ENCODE measurements at regions not wholly inside any gene's neighbourhood (a gene's known extent, or its start where the extent isn't known, plus 50 kb on each side); places are given as distances from the start of the nearest gene placed in this dataset.

GRCh38 chr1:5713101-5714010 is 278.9 kb downstream of the NPHP4 start (continued):
- TF ChIP-seq, protein P1, sequence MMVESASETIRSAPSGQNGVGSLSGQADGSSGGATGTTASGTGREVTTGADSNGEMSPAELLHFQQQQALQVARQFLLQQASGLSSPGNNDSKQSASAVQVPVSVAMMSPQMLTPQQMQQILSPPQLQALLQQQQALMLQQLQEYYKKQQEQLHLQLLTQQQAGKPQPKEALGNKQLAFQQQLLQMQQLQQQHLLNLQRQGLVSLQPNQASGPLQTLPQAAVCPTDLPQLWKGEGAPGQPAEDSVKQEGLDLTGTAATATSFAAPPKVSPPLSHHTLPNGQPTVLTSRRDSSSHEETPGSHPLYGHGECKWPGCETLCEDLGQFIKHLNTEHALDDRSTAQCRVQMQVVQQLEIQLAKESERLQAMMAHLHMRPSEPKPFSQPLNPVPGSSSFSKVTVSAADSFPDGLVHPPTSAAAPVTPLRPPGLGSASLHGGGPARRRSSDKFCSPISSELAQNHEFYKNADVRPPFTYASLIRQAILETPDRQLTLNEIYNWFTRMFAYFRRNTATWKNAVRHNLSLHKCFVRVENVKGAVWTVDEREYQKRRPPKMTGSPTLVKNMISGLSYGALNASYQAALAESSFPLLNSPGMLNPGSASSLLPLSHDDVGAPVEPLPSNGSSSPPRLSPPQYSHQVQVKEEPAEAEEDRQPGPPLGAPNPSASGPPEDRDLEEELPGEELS (CRISPR knock-in tag; IDR thresholded peaks at IDR 0.05): no peak
- TF ChIP-seq ATF6 (CRISPR knock-in tag; IDR thresholded peaks at IDR 0.05) (no peak), ZNF512 (CRISPR knock-in tag; IDR thresholded peaks at IDR 0.05; ENCODE audit: borderline replicate concordance) (no peak)

DNA sequence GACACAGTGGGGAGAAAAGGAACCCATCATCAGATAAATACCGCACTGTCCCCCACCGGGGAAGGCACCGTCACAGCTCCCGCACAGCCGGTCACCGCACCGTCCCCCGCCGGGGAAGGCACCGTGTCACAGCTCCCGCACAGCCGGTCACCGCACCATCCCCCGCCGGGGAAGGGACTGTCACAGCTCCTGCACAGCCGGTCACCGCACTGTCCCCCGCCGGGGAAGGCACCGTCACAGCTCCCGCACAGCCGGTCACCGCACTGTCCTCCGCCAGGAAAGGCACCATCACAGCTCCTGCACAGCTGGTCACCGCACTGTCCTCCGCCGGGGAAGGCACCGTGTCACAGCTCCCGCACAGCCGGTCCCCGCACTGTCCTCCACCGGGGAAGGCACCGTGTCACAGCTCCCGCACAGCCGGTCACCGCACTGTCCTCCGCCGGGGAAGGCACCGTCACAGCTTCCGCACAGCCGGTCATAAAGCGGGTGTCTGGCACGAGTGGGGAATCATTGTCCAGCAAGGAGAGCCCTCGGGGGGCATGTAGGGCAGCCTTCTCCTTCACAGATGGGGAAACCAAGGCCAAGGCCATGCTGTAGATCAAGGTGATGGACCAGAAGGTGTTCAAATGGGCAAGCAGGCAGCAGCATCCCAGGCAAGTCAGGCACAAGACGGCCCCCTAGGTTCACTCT is 280.1 kb downstream of the NPHP4 start:
- CTCF ChIA-PET: no interaction called here
- Mint-ChIP-seq H3K4me1 (peaks cover 8% of the 10 kb centered on the region), H3K36me3 (peaks cover 19% of the 10 kb centered on the region; the same call in 1 of the 2 replicates), H3K9me3 (peaks cover 35% of the 10 kb centered on the region), H3K4me3 (no peak overlapping the region), H3K27me3 (ENCODE audit: low read depth) (peaks cover 3% of the 10 kb centered on the region; the same call in 1 of the 2 replicates), H3K27ac (no peak overlapping the region)
- ATAC-seq (no peak), DNase-seq (ENCODE audit: low spot score) (no peak)
- TF ChIP-seq EMX1 (CRISPR knock-in tag; IDR thresholded peaks at IDR 0.05) (no peak), GTF2I (CRISPR knock-in tag; conservative IDR thresholded peaks at IDR 0.05) (no peak), NFATC4 (CRISPR knock-in tag; IDR thresholded peaks at IDR 0.05) (no peak), USF2 (CRISPR knock-in tag; IDR thresholded peaks at IDR 0.05) (no peak), MAX (CRISPR knock-in tag; IDR thresholded peaks at IDR 0.05) (no peak), NR1H2 (CRISPR knock-in tag; IDR thresholded peaks at IDR 0.05) (no peak), ELF4 (CRISPR knock-in tag; IDR thresholded peaks at IDR 0.05; ENCODE audit: low read depth) (no peak), ZNF121 (CRISPR knock-in tag; IDR thresholded peaks at IDR 0.05) (no peak), GABPB1 (CRISPR knock-in tag; IDR thresholded peaks at IDR 0.05) (no peak), NFYB (CRISPR knock-in tag; conservative IDR thresholded peaks at IDR 0.05; ENCODE audit: low read depth) (no peak), ZNF232 (CRISPR knock-in tag; IDR thresholded peaks at IDR 0.05) (no peak)
- TF ChIP-seq, protein P1 (CRISPR knock-in tag; IDR thresholded peaks at IDR 0.05): no peak
- TF ChIP-seq, protein P2, sequence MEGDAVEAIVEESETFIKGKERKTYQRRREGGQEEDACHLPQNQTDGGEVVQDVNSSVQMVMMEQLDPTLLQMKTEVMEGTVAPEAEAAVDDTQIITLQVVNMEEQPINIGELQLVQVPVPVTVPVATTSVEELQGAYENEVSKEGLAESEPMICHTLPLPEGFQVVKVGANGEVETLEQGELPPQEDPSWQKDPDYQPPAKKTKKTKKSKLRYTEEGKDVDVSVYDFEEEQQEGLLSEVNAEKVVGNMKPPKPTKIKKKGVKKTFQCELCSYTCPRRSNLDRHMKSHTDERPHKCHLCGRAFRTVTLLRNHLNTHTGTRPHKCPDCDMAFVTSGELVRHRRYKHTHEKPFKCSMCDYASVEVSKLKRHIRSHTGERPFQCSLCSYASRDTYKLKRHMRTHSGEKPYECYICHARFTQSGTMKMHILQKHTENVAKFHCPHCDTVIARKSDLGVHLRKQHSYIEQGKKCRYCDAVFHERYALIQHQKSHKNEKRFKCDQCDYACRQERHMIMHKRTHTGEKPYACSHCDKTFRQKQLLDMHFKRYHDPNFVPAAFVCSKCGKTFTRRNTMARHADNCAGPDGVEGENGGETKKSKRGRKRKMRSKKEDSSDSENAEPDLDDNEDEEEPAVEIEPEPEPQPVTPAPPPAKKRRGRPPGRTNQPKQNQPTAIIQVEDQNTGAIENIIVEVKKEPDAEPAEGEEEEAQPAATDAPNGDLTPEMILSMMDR (IDR thresholded peaks at IDR 0.05): no peak
- POLR2A ChIA-PET: no interaction called here

Measured in WTC11 (cell line).